Effector memory CD8-positive, alpha-beta T cell (primary cell): ENCODE measurements at regions not wholly inside any gene's neighbourhood (a gene's known extent, or its start where the extent isn't known, plus 50 kb on each side); places are given as distances from the start of the nearest gene placed in this dataset.

Experiments used
- ATAC-seq: fragments of 150-1000 bp; cut with Tn5 transposase; replicated peaks from 2 replicates; pipeline ENCODE4 v1.10.0; 2021; ENCODE audit warnings: mild to moderate bottlenecking, moderate library complexity
- DNase-seq, 3 experiments: peaks; one replicate each; pipeline ENCODE4 v3.0.0; 2021
- H3K27ac Mint-ChIP-seq, 2 donors: one replicate each; pipeline ENCODE4 v1.8.0; 2022; ENCODE audit warnings: mild to moderate bottlenecking in 2 of 2, mixed read lengths in 2 of 2, moderate library complexity in 2 of 2
- H3K27me3 Mint-ChIP-seq, 2 donors: one replicate each; pipeline ENCODE4 v1.8.0; 2022; ENCODE audit warnings: mixed read lengths in 2 of 2
- H3K36me3 Mint-ChIP-seq: one replicate; pipeline ENCODE4 v1.8.0; 2022; ENCODE audit warnings: mild to moderate bottlenecking, moderate library complexity, mixed read lengths; ENCODE audit not compliant: insufficient read depth
- H3K4me1 Mint-ChIP-seq, 2 donors: one replicate each; pipeline ENCODE4 v1.8.0; 2022; ENCODE audit warnings: low read depth in 2 of 2, mixed read lengths in 2 of 2
- H3K4me3 Mint-ChIP-seq, 2 donors: one replicate each; pipeline ENCODE4 v1.8.0; 2022; ENCODE audit warnings: mild to moderate bottlenecking in 2 of 2, mixed read lengths in 2 of 2, moderate library complexity in 2 of 2
- H3K9me3 Mint-ChIP-seq, 2 donors: one replicate each; pipeline ENCODE4 v1.8.0; 2022; ENCODE audit warnings: mixed read lengths in 2 of 2

- no peaks in the 10 kb centered on the region for H3K36me3 Mint-ChIP-seq
- H3K9me3 Mint-ChIP-seq = peaks cover 19% of the 10 kb centered on the region in 2 donors
- no peaks in the 10 kb centered on the region for H3K27me3 Mint-ChIP-seq
- ATAC-seq (no peak), DNase-seq (no peak)
- no peaks in the 10 kb centered on the region for H3K4me1 Mint-ChIP-seq
- no peak overlapping the region for H3K27ac Mint-ChIP-seq
- H3K4me3 Mint-ChIP-seq = no peak overlapping the region
Observed at GRCh38 chr2:22497789-22498188, 887.2 kb upstream of the KLHL29 start.

- no peak for DNase-seq
- Mint-ChIP-seq H3K9me3 (peaks cover 16 to 18% of the 10 kb centered on the region in 2 donors), H3K27ac (no peak overlapping the region), H3K4me3 (no peak overlapping the region), H3K4me1 (no peaks in the 10 kb centered on the region), H3K36me3 (no peaks in the 10 kb centered on the region), H3K27me3 (no peaks in the 10 kb centered on the region)
- no peak for ATAC-seq
Observed at GRCh38 chr2:22499082-22499839, 885.7 kb upstream of the KLHL29 start.

GRCh38 chr2:22500555-22500935 is 884.4 kb upstream of the KLHL29 start:
- no peaks in the 10 kb centered on the region for H3K27me3 Mint-ChIP-seq
- DNase-seq = no peak
- H3K4me1 Mint-ChIP-seq = no peaks in the 10 kb centered on the region
- H3K36me3 Mint-ChIP-seq = no peaks in the 10 kb centered on the region
- ATAC-seq = no peak
- H3K4me3 Mint-ChIP-seq = no peak overlapping the region
- H3K27ac Mint-ChIP-seq = no peak overlapping the region
- peaks cover 16 to 20% of the 10 kb centered on the region in 2 donors for H3K9me3 Mint-ChIP-seq

- H3K4me3 Mint-ChIP-seq = no peak overlapping the region
- ATAC-seq (no peak), DNase-seq (no peak)
- H3K27ac Mint-ChIP-seq = no peak overlapping the region
- peaks cover 16 to 20% of the 10 kb centered on the region in 2 donors for H3K9me3 Mint-ChIP-seq
- no peaks in the 10 kb centered on the region for H3K36me3 Mint-ChIP-seq
- H3K27me3 Mint-ChIP-seq = no peaks in the 10 kb centered on the region
- no peaks in the 10 kb centered on the region for H3K4me1 Mint-ChIP-seq
Observed at GRCh38 chr2:22501851-22502250, 883.1 kb upstream of the KLHL29 start.

- no peaks in the 10 kb centered on the region for H3K4me1 Mint-ChIP-seq
- ATAC-seq = no peak
- peaks cover 5 to 13% of the 10 kb centered on the region in 2 donors for H3K9me3 Mint-ChIP-seq
- H3K27ac Mint-ChIP-seq = no peak overlapping the region
- DNase-seq = no peak
- no peaks in the 10 kb centered on the region for H3K27me3 Mint-ChIP-seq
- no peaks in the 10 kb centered on the region for H3K36me3 Mint-ChIP-seq
- no peak overlapping the region for H3K4me3 Mint-ChIP-seq
Observed at GRCh38 chr2:22513563-22513962, 871.4 kb upstream of the KLHL29 start.

- Mint-ChIP-seq H3K4me3 (no peak overlapping the region), H3K27me3 (no peaks in the 10 kb centered on the region), H3K9me3 (peaks cover 0 to 26% of the 10 kb centered on the region in 2 donors), H3K4me1 (no peaks in the 10 kb centered on the region), H3K36me3 (no peaks in the 10 kb centered on the region), H3K27ac (no peak overlapping the region)
- no peak for ATAC-seq
- no peak for DNase-seq
Observed at GRCh38 chr2:22517141-22517540, 867.8 kb upstream of the KLHL29 start.

- no peak for ATAC-seq
- Mint-ChIP-seq H3K36me3 (no peaks in the 10 kb centered on the region), H3K27ac (no peak overlapping the region), H3K4me1 (no peaks in the 10 kb centered on the region), H3K9me3 (peaks cover 0 to 19% of the 10 kb centered on the region in 2 donors), H3K27me3 (no peaks in the 10 kb centered on the region), H3K4me3 (no peak overlapping the region)
- DNase-seq = no peak
Observed at GRCh38 chr2:22518641-22519040, 866.3 kb upstream of the KLHL29 start.

- Mint-ChIP-seq H3K27me3 (no peaks in the 10 kb centered on the region), H3K4me3 (no peak overlapping the region), H3K36me3 (no peaks in the 10 kb centered on the region), H3K4me1 (no peaks in the 10 kb centered on the region), H3K27ac (no peak overlapping the region), H3K9me3 (peaks cover 3 to 19% of the 10 kb centered on the region in 2 donors)
- ATAC-seq (no peak), DNase-seq (no peak)
Observed at GRCh38 chr2:22520369-22521288, 864.4 kb upstream of the KLHL29 start.

GRCh38 chr2:22521620-22522019 is 863.4 kb upstream of the KLHL29 start:
- no peaks in the 10 kb centered on the region for H3K27me3 Mint-ChIP-seq
- no peak overlapping the region for H3K4me3 Mint-ChIP-seq
- no peaks in the 10 kb centered on the region for H3K36me3 Mint-ChIP-seq
- no peaks in the 10 kb centered on the region for H3K4me1 Mint-ChIP-seq
- peaks cover 3 to 19% of the 10 kb centered on the region in 2 donors for H3K9me3 Mint-ChIP-seq
- DNase-seq (no peak), ATAC-seq (no peak)
- H3K27ac Mint-ChIP-seq = no peak overlapping the region

- Mint-ChIP-seq H3K9me3 (peaks cover 3% of the 10 kb centered on the region in 2 donors), H3K4me1 (no peaks in the 10 kb centered on the region), H3K27me3 (no peaks in the 10 kb centered on the region), H3K27ac (no peak overlapping the region), H3K36me3 (no peaks in the 10 kb centered on the region), H3K4me3 (no peak overlapping the region)
- DNase-seq (no peak), ATAC-seq (no peak)
Observed at GRCh38 chr2:22525681-22526080, 859.3 kb upstream of the KLHL29 start.

GRCh38 chr2:22530131-22530530 is 854.8 kb upstream of the KLHL29 start:
- DNase-seq (no peak), ATAC-seq (no peak)
- no peaks in the 10 kb centered on the region for H3K27me3 Mint-ChIP-seq
- no peaks in the 10 kb centered on the region for H3K36me3 Mint-ChIP-seq
- no peak overlapping the region for H3K27ac Mint-ChIP-seq
- no peak overlapping the region for H3K4me3 Mint-ChIP-seq
- H3K4me1 Mint-ChIP-seq = no peaks in the 10 kb centered on the region
- peaks cover 8 to 9% of the 10 kb centered on the region in 2 donors for H3K9me3 Mint-ChIP-seq

GRCh38 chr2:22536133-22536532 is 848.8 kb upstream of the KLHL29 start:
- no peak for ATAC-seq
- H3K9me3 Mint-ChIP-seq = peaks cover 9 to 21% of the 10 kb centered on the region in 2 donors

GRCh38 chr2:22554453-22554852 is 830.5 kb upstream of the KLHL29 start:
- ATAC-seq (no peak), DNase-seq (no peak)
- H3K4me1 Mint-ChIP-seq = no peaks in the 10 kb centered on the region
- H3K9me3 Mint-ChIP-seq = peaks cover 14% of the 10 kb centered on the region in 2 donors
- H3K4me3 Mint-ChIP-seq = no peak overlapping the region
- H3K27me3 Mint-ChIP-seq = no peaks in the 10 kb centered on the region
- no peaks in the 10 kb centered on the region for H3K36me3 Mint-ChIP-seq
- no peak overlapping the region for H3K27ac Mint-ChIP-seq

More at GRCh38 chr2:22536133-22536532, 848.8 kb upstream of the KLHL29 start:
- H3K4me3 Mint-ChIP-seq = no peak overlapping the region
- DNase-seq = no peak
- no peaks in the 10 kb centered on the region for H3K36me3 Mint-ChIP-seq
- H3K27me3 Mint-ChIP-seq = no peaks in the 10 kb centered on the region
- no peak overlapping the region for H3K27ac Mint-ChIP-seq
- H3K4me1 Mint-ChIP-seq = no peaks in the 10 kb centered on the region

- Mint-ChIP-seq H3K27ac (no peak overlapping the region), H3K9me3 (peaks cover 7 to 9% of the 10 kb centered on the region in 2 donors), H3K4me1 (no peaks in the 10 kb centered on the region), H3K4me3 (no peak overlapping the region), H3K36me3 (no peaks in the 10 kb centered on the region), H3K27me3 (no peaks in the 10 kb centered on the region)
- ATAC-seq (no peak), DNase-seq (no peak)
Observed at GRCh38 chr2:22557406-22557805, 827.6 kb upstream of the KLHL29 start.
